HG03108 (cell line): ENCODE measurements at regions not wholly inside any gene's neighbourhood (a gene's known extent, or its start where the extent isn't known, plus 50 kb on each side); places are given as distances from the start of the nearest gene placed in this dataset.

ENCODE experiments used
- ATAC-seq: cut with Tn5 transposase; IDR thresholded peaks from one replicate; pipeline ENCODE4 v1.9.1; 2021; ENCODE audit warnings: moderate library complexity; ENCODE audit not compliant: unreplicated experiment

- ATAC-seq = no peak
Observed at GRCh38 chr4:141576585-141577110, 59.7 kb upstream of the IL15 start.

- no peak for ATAC-seq
Observed at GRCh38 chr4:141578451-141578850, 57.9 kb upstream of the IL15 start.

- no peak for ATAC-seq
Observed at GRCh38 chr4:141580523-141580922, 55.9 kb upstream of the IL15 start.
